BJ (cell line): ENCODE measurements at regions not wholly inside any gene's neighbourhood (a gene's known extent, or its start where the extent isn't known, plus 50 kb on each side); places are given as distances from the start of the nearest gene placed in this dataset.

ENCODE experiments used
- CTCF ChIA-PET: fragments of 350-600 bp; formaldehyde crosslinking; extraction: SDS; loops from one replicate; lab custom pipeline; 2021; ENCODE audit warnings: antibody characterized with exemption, inconsistent platforms; lab: Yijun Ruan, JAX
- POLR2A ChIA-PET: fragments of 300-600 bp; sonication (Branson Sonifier 250); formaldehyde crosslinking; extraction: SDS; loops from one replicate; lab custom pipeline; 2021; ENCODE audit warnings: antibody characterized with exemption; lab: Charles Lee
- DNase-seq: peaks from one replicate; pipeline ENCODE4 v3.0.0-alpha.2; 2011; ENCODE audit warnings: low read depth
- H3K27me3 ChIP-seq: 2 replicates; pipeline ENCODE4 v1.6.0; 2011; ENCODE audit warnings: low read length; ENCODE audit not compliant: control insufficient read depth, insufficient read depth
- H3K36me3 ChIP-seq: 2 replicates; pipeline ENCODE4 v1.5.1; 2011; ENCODE audit warnings: low read length; ENCODE audit not compliant: control insufficient read depth, insufficient read depth
- H3K4me3 ChIP-seq: 2 replicates; pipeline ENCODE4 v1.5.1; 2011; ENCODE audit warnings: low read depth, mild to moderate bottlenecking, control low read depth, low read length
- TF ChIP-seq, protein P1 (sequence below): IDR thresholded peaks from 2 replicates; pipeline ENCODE4 v1.5.1; 2011; ENCODE audit warnings: low read depth, mild to moderate bottlenecking, control low read depth, inconsistent platforms, low read length, moderate library complexity; ENCODE audit not compliant: insufficient read depth

DNA sequence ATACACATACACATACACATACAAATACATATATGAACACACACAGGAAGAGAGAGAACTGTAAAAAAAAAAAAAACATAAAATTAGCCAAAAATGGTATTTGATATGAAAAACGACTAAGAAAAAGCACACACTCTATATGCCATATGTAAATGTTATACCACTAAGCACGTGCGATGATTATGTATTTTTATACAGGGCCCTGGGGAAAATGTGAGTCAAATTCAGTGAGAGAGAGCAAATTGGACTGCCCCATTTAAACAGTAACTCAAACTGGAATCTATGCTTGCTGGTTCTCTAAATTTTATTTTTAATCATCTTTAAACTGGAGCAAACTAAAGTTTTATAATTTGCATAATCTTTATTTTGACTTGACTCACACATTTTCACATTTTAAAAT is 197.8 kb upstream of the MTNR1B start:
- ChIA-PET POLR2A (no interaction called here), CTCF (no interaction called here)
- Histone ChIP-seq H3K36me3 (no peaks in the 10 kb centered on the region), H3K27me3 (no peaks in the 10 kb centered on the region), H3K4me3 (no peak overlapping the region)
- TF ChIP-seq, protein P1, sequence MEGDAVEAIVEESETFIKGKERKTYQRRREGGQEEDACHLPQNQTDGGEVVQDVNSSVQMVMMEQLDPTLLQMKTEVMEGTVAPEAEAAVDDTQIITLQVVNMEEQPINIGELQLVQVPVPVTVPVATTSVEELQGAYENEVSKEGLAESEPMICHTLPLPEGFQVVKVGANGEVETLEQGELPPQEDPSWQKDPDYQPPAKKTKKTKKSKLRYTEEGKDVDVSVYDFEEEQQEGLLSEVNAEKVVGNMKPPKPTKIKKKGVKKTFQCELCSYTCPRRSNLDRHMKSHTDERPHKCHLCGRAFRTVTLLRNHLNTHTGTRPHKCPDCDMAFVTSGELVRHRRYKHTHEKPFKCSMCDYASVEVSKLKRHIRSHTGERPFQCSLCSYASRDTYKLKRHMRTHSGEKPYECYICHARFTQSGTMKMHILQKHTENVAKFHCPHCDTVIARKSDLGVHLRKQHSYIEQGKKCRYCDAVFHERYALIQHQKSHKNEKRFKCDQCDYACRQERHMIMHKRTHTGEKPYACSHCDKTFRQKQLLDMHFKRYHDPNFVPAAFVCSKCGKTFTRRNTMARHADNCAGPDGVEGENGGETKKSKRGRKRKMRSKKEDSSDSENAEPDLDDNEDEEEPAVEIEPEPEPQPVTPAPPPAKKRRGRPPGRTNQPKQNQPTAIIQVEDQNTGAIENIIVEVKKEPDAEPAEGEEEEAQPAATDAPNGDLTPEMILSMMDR: no peak
- DNase-seq: no peak

DNA sequence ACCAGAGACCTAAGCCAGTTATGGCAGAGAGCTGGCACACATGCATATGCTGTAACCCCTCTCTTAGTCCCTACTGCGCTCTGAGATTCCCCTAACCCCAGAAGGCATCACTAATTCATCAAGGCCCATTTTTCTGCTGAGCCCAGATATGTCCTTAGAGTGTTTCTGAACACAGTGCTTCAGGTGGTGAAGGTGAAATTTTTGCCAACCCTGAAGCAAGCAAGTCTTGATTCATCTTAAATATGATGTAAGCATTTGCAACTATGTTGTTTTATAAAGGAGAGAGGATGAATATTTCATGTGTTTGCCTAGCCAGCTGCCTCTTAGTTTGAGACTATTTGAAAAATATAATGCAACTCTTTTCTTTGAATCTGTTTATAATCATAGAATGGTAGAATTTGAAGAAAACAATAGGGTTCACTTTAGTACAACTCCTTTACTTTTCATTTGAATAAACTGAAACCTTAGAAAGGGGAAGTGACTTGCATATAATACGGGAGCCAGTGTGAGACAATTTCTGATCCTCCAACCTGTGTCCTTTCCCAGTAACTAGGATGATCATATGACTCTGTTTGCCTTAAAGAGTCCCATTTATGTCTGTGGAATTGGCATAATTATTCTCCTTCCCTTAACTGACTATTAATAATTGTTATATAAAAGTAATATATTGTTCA is 194.3 kb upstream of the MTNR1B start:
- Histone ChIP-seq H3K27me3 (no peaks in the 10 kb centered on the region), H3K36me3 (no peaks in the 10 kb centered on the region), H3K4me3 (no peak overlapping the region)
- POLR2A ChIA-PET: no interaction called here
- CTCF ChIA-PET: no interaction called here
- DNase-seq: no peak
- TF ChIP-seq, protein P1: no peak

DNA sequence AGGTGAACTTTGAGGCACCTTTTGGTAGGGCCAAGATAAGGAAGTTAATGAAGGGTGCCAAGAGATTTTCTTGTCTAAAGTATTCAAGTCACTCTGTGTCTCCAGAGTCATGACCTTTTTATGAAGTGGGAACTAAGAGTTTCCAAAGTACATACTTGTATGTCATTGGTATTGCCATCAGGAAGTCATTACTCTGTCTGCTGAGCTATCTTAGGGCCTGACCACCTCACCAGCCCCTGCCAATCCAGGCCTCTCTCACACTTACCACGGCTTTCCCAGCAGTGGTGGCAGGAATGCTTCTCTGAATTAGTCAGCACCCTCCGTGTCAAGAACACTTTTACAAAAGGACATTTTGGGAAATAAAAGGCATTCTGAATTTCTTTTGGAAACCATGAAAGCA is 192.8 kb upstream of the MTNR1B start:
- Histone ChIP-seq H3K27me3 (no peaks in the 10 kb centered on the region), H3K4me3 (no peak overlapping the region), H3K36me3 (no peaks in the 10 kb centered on the region)
- peak; percentile 51 for DNase-seq
- POLR2A ChIA-PET: no interaction called here
- CTCF ChIA-PET: interaction anchor here (0.5 kb wide), 1 partner anchor 1024 kb away, joined by 3 read pairs; no protein-coding TSS in a partner anchor
- TF ChIP-seq, protein P1: no peak

DNA sequence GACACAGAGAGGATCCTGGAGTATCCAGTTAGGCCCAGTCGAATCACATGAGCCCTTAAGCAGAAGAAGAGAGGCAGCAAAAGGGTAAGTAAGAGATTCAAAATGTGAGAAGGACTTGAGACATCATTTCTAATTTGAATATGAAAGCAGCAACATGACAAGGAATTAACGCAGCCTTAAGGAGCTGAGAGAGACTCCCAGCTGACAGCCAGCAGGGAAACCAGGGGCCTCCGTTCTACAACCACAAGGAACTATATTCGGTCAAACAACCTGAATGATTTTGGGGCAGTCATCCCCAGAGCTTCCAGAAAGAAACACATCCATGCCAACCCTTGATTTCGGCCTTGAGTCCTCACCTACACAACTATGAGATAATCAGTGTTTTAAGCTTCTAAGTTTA is 189.7 kb upstream of the MTNR1B start:
- no peak overlapping the region for H3K4me3 ChIP-seq
- H3K27me3 ChIP-seq: no peaks in the 10 kb centered on the region
- CTCF ChIA-PET: no interaction called here
- no peak for DNase-seq
- H3K36me3 ChIP-seq: no peaks in the 10 kb centered on the region
- TF ChIP-seq, protein P1: no peak
- POLR2A ChIA-PET: no interaction called here

DNA sequence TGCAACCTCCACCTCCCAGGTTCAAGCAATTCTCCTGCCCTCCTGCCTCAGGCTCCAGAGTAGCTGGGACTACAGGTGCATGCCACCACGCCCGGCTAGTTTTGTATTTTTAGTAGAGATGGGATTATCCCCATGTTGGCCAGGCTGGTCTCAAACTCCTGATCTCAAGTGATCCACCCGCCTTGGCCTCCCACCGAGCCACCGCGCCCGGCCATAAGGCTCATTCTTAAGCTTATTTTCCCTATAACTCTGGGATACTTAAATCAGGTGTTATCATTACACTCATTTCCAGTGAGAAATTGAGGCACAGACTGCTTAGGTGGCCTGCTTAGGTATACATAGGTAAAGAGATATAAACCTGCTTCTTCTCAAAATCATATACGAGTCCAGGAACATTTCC is 188.3 kb upstream of the MTNR1B start:
- TF ChIP-seq, protein P1: no peak

More for the DNA sequence above, 188.3 kb upstream of the MTNR1B start:
- no peaks in the 10 kb centered on the region for H3K36me3 ChIP-seq
- H3K27me3 ChIP-seq: no peaks in the 10 kb centered on the region
- H3K4me3 ChIP-seq: no peak overlapping the region
- ChIA-PET CTCF (no interaction called here), POLR2A (no interaction called here)
- no peak for DNase-seq
